Chondrocyte (in vitro differentiated cells): ENCODE measurements at regions not wholly inside any gene's neighbourhood (a gene's known extent, or its start where the extent isn't known, plus 50 kb on each side); places are given as distances from the start of the nearest gene placed in this dataset.

Source experiments
- DNase-seq: peaks from one replicate; pipeline ENCODE4 v3.0.0; 2021; ENCODE audit warnings: mixed read lengths, low spot score
- H3K27ac Mint-ChIP-seq: one replicate; pipeline ENCODE4 v1.8.0; 2021; ENCODE audit warnings: mild to moderate bottlenecking, moderate library complexity, mixed read lengths; ENCODE audit not compliant: unreplicated experiment
- H3K27me3 Mint-ChIP-seq: 2 replicates; pipeline ENCODE4 v1.8.0; 2021; ENCODE audit warnings: low read depth, mixed read lengths
- H3K36me3 Mint-ChIP-seq: 2 replicates; pipeline ENCODE4 v1.8.0; 2021; ENCODE audit warnings: low read depth, mixed read lengths
- H3K4me1 Mint-ChIP-seq: 2 replicates; pipeline ENCODE4 v1.8.0; 2021; ENCODE audit warnings: low read depth, mild to moderate bottlenecking, mixed read lengths
- H3K4me3 Mint-ChIP-seq: one replicate; pipeline ENCODE4 v1.8.0; 2021; ENCODE audit warnings: mild to moderate bottlenecking, moderate library complexity, mixed read lengths; ENCODE audit not compliant: unreplicated experiment
- H3K9me3 Mint-ChIP-seq: 2 replicates; pipeline ENCODE4 v1.8.0; 2021; ENCODE audit warnings: low read depth, mixed read lengths
- TF ChIP-seq, protein P1 (sequence below): fragments of 200-600 bp; sonication (generic); IDR thresholded peaks from 2 replicates; pipeline ENCODE4 v1.5.0; 2021; ENCODE audit warnings: antibody characterized with exemption, mild to moderate bottlenecking, moderate library complexity

- Mint-ChIP-seq H3K27ac (no peak overlapping the region), H3K9me3 (peaks cover 12% of the 10 kb centered on the region), H3K27me3 (no peaks in the 10 kb centered on the region), H3K4me3 (no peak overlapping the region), H3K4me1 (no peaks in the 10 kb centered on the region), H3K36me3 (peaks cover 3% of the 10 kb centered on the region)
- no peak for DNase-seq
- TF ChIP-seq, protein P1, sequence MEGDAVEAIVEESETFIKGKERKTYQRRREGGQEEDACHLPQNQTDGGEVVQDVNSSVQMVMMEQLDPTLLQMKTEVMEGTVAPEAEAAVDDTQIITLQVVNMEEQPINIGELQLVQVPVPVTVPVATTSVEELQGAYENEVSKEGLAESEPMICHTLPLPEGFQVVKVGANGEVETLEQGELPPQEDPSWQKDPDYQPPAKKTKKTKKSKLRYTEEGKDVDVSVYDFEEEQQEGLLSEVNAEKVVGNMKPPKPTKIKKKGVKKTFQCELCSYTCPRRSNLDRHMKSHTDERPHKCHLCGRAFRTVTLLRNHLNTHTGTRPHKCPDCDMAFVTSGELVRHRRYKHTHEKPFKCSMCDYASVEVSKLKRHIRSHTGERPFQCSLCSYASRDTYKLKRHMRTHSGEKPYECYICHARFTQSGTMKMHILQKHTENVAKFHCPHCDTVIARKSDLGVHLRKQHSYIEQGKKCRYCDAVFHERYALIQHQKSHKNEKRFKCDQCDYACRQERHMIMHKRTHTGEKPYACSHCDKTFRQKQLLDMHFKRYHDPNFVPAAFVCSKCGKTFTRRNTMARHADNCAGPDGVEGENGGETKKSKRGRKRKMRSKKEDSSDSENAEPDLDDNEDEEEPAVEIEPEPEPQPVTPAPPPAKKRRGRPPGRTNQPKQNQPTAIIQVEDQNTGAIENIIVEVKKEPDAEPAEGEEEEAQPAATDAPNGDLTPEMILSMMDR, result no peak
Measured at GRCh38 chr5:145385276-145385675, 449.9 kb downstream of the PRELID2 start.

DNA sequence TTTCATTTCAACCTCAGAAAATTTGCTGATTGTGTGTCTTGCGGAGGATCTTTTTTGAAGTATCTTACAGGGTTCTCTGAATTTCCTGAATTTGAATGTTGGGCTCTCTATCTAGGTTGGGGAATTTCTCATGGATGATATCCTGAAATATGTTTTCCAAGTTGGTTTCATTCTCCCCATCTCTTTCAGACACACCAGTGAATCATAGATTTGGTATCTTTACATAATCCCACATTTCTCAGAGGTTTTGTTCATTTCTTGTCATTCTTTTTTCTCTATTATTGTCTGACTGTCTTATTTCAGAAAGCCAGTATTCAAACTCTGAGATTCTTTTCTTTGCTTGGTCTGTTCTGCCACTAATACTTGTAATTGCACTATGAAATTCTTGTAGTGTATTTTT, 456.9 kb downstream of the PRELID2 start:
- H3K36me3 Mint-ChIP-seq, result peaks cover 22% of the 10 kb centered on the region
- no peak overlapping the region for H3K4me3 Mint-ChIP-seq
- TF ChIP-seq, protein P1, result no peak
- DNase-seq, result no peak
- H3K27ac Mint-ChIP-seq, result no peak overlapping the region
- H3K9me3 Mint-ChIP-seq, result peaks cover 59% of the 10 kb centered on the region
- no peaks in the 10 kb centered on the region for H3K4me1 Mint-ChIP-seq
- no peaks in the 10 kb centered on the region for H3K27me3 Mint-ChIP-seq

DNA sequence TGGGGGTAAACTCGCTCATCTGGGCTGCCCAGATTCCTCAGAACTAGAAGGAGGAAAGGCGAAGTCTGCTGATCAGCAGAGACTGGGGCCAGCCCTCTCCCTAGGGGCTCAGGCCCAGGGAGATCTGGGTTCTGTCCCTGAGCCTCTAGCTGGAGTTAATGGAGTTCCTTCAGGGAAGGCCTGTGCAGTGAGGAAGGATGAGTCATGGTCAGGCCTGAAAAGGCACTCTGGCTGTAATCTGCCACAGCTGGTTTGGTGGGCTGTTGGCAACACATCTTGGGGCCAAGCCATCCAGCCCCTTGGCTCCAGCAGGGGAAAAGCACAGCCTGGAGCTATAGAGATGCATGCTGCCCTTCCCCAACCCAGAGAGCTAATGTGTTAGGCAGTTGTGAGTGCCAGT, 459.6 kb downstream of the PRELID2 start:
- no peak for DNase-seq
- Mint-ChIP-seq H3K27me3 (no peaks in the 10 kb centered on the region), H3K4me1 (no peaks in the 10 kb centered on the region), H3K36me3 (peaks cover 24% of the 10 kb centered on the region), H3K27ac (no peak overlapping the region), H3K4me3 (no peak overlapping the region), H3K9me3 (peaks cover 65% of the 10 kb centered on the region)
- TF ChIP-seq, protein P1, result no peak

GRCh38 chr5:145365464-145365863, 469.7 kb downstream of the PRELID2 start:
- H3K4me3 Mint-ChIP-seq, result no peak overlapping the region

GRCh38 chr5:145362266-145362665, 472.9 kb downstream of the PRELID2 start:
- peaks cover 38% of the 10 kb centered on the region for H3K4me1 Mint-ChIP-seq

More at GRCh38 chr5:145365464-145365863, 469.7 kb downstream of the PRELID2 start:
- no peak for DNase-seq
- Mint-ChIP-seq H3K9me3 (peaks cover 2% of the 10 kb centered on the region), H3K27me3 (no peaks in the 10 kb centered on the region), H3K4me1 (peaks cover 37% of the 10 kb centered on the region), H3K27ac (no peak overlapping the region), H3K36me3 (no peaks in the 10 kb centered on the region)
- TF ChIP-seq, protein P1, result no peak

More at GRCh38 chr5:145362266-145362665, 472.9 kb downstream of the PRELID2 start:
- DNase-seq, result no peak
- H3K27me3 Mint-ChIP-seq, result no peaks in the 10 kb centered on the region
- peaks cover 7% of the 10 kb centered on the region for H3K9me3 Mint-ChIP-seq
- H3K4me3 Mint-ChIP-seq, result no peak overlapping the region
- TF ChIP-seq, protein P1, result no peak
- peak overlapping the region; percentile 60 for H3K27ac Mint-ChIP-seq
- no peaks in the 10 kb centered on the region for H3K36me3 Mint-ChIP-seq
